Activated B cell treated with CpG ODN at 0.5 μM for 24 hours (primary cell): ENCODE measurements at regions not wholly inside any gene's neighbourhood (a gene's known extent, or its start where the extent isn't known, plus 50 kb on each side); places are given as distances from the start of the nearest gene placed in this dataset.

Experiments used
- ATAC-seq: fragments of 200-7000 bp; cut with Tn5 transposase; one replicate; pipeline ENCODE4 v1.10.0; 2021; ENCODE audit warnings: low read depth, mild to moderate bottlenecking, moderate library complexity
- CTCF ChIA-PET: fragments of 350-600 bp; sonication (Branson Sonifier 250); formaldehyde crosslinking; loops from one replicate; lab custom pipeline; 2021; ENCODE audit warnings: antibody characterized with exemption; lab: Charles Lee
- POLR2A ChIA-PET: fragments of 350-600 bp; sonication (Branson Sonifier 250); formaldehyde crosslinking; loops from one replicate; lab custom pipeline; 2021; ENCODE audit warnings: antibody characterized with exemption; lab: Charles Lee
- DNase-seq: peaks from one replicate; pipeline ENCODE4 v3.0.0; 2022
- H3K27ac Mint-ChIP-seq: one replicate; pipeline ENCODE4 v1.8.0; 2020; ENCODE audit warnings: mixed read lengths
- H3K27me3 Mint-ChIP-seq: one replicate; pipeline ENCODE4 v1.8.0; 2021; ENCODE audit warnings: mixed read lengths
- H3K36me3 Mint-ChIP-seq: one replicate; pipeline ENCODE4 v1.8.0; 2021; ENCODE audit warnings: low read depth, mixed read lengths
- H3K4me1 Mint-ChIP-seq: one replicate; pipeline ENCODE4 v1.8.0; 2021; ENCODE audit warnings: mixed read lengths
- H3K4me3 Mint-ChIP-seq: one replicate; pipeline ENCODE4 v1.8.0; 2020; ENCODE audit warnings: mild to moderate bottlenecking, mixed read lengths
- H3K9me3 Mint-ChIP-seq: one replicate; pipeline ENCODE4 v1.8.0; 2020; ENCODE audit warnings: mixed read lengths
- CTCF ChIP-seq: fragments of 200-600 bp; IDR thresholded peaks from one replicate; pipeline ENCODE4 v1.8.0; 2022; ENCODE audit warnings: antibody characterized with exemption, mild to moderate bottlenecking
- intact Hi-C: fragments of 100-400 bp; cut with micrococcal nuclease; formaldehyde crosslinking; loops from one replicate; pipeline ENCODE4 v1.15.1; 2024

GRCh38 chr14:100410056-100410565, 87.0 kb downstream of the SLC25A47 start:
- H3K4me3 Mint-ChIP-seq = no peak overlapping the region
- no peaks in the 10 kb centered on the region for H3K36me3 Mint-ChIP-seq
- POLR2A ChIA-PET = no interaction called here
- intact Hi-C loops = no loop called here
- ATAC-seq (no peak), DNase-seq (no peak)
- H3K27ac Mint-ChIP-seq = no peak overlapping the region
- CTCF ChIA-PET = no interaction called here
- TF ChIP-seq CTCF = no peak
- H3K4me1 Mint-ChIP-seq = peaks cover 12% of the 10 kb centered on the region
- H3K27me3 Mint-ChIP-seq = no peaks in the 10 kb centered on the region
- H3K9me3 Mint-ChIP-seq = no peaks in the 10 kb centered on the region

GRCh38 chr14:100413699-100414098, 90.6 kb downstream of the SLC25A47 start:
- ChIA-PET CTCF (no interaction called here), POLR2A (no interaction called here)
- Mint-ChIP-seq H3K4me3 (no peak overlapping the region), H3K36me3 (no peaks in the 10 kb centered on the region), H3K4me1 (no peaks in the 10 kb centered on the region), H3K27ac (no peak overlapping the region), H3K27me3 (no peaks in the 10 kb centered on the region), H3K9me3 (no peaks in the 10 kb centered on the region)
- no peak for DNase-seq
- intact Hi-C loops = no loop called here
- no peak for TF ChIP-seq CTCF
- no peak for ATAC-seq

GRCh38 chr14:100415226-100415625, 92.1 kb downstream of the SLC25A47 start:
- no peak for DNase-seq

GRCh38 chr14:100416081-100416680, 93.0 kb downstream of the SLC25A47 start:
- H3K27ac Mint-ChIP-seq = no peak overlapping the region
- ChIA-PET POLR2A (no interaction called here), CTCF (no interaction called here)
- no peaks in the 10 kb centered on the region for H3K4me1 Mint-ChIP-seq
- no peak for ATAC-seq
- H3K36me3 Mint-ChIP-seq = no peaks in the 10 kb centered on the region
- no peaks in the 10 kb centered on the region for H3K27me3 Mint-ChIP-seq
- no peak for DNase-seq
- H3K4me3 Mint-ChIP-seq = no peak overlapping the region
- TF ChIP-seq CTCF = no peak
- intact Hi-C loops = no loop called here
- no peaks in the 10 kb centered on the region for H3K9me3 Mint-ChIP-seq

More at GRCh38 chr14:100415226-100415625, 92.1 kb downstream of the SLC25A47 start:
- H3K4me3 Mint-ChIP-seq = no peak overlapping the region
- H3K27me3 Mint-ChIP-seq = no peaks in the 10 kb centered on the region
- H3K36me3 Mint-ChIP-seq = no peaks in the 10 kb centered on the region
- H3K27ac Mint-ChIP-seq = no peak overlapping the region
- no peaks in the 10 kb centered on the region for H3K4me1 Mint-ChIP-seq
- ATAC-seq = no peak
- intact Hi-C loops = no loop called here
- ChIA-PET POLR2A (no interaction called here), CTCF (no interaction called here)
- TF ChIP-seq CTCF = no peak
- no peaks in the 10 kb centered on the region for H3K9me3 Mint-ChIP-seq

GRCh38 chr14:100416921-100417860, 94.1 kb downstream of the SLC25A47 start:
- no peak overlapping the region for H3K4me3 Mint-ChIP-seq
- no peaks in the 10 kb centered on the region for H3K36me3 Mint-ChIP-seq
- POLR2A ChIA-PET = no interaction called here
- no peaks in the 10 kb centered on the region for H3K9me3 Mint-ChIP-seq
- H3K27ac Mint-ChIP-seq = no peak overlapping the region
- CTCF ChIA-PET = no interaction called here
- DNase-seq (no peak), ATAC-seq (no peak)
- H3K4me1 Mint-ChIP-seq = no peaks in the 10 kb centered on the region
- intact Hi-C loops = no loop called here
- H3K27me3 Mint-ChIP-seq = no peaks in the 10 kb centered on the region
- TF ChIP-seq CTCF = no peak
